ENCODE measurements at regions not wholly inside any gene's neighbourhood (a gene's known extent, or its start where the extent isn't known, plus 50 kb on each side); places are given as distances from the start of the nearest gene placed in this dataset.

- no peak overlapping the region for H3K4me3 ChIP-seq (ENCODE audit: low read length)
- DNase-seq (ENCODE audit: low read depth), result peak; percentile 1
- no peak for TF ChIP-seq CTCF (conservative IDR thresholded peaks at IDR 0.05; ENCODE audit: low read length)
Measured at GRCh38 chr7:12111422-12112405, 99.4 kb upstream of the TMEM106B start.

GRCh38 chr7:12117170-12117569 is 93.9 kb upstream of the TMEM106B start:
- no peak for TF ChIP-seq CTCF (conservative IDR thresholded peaks at IDR 0.05; ENCODE audit: low read length)
- no peak for DNase-seq (ENCODE audit: low read depth)
- no peak overlapping the region for H3K4me3 ChIP-seq (ENCODE audit: low read length)

GRCh38 chr7:12119620-12120303 is 91.3 kb upstream of the TMEM106B start:
- no peak for DNase-seq (ENCODE audit: low read depth)
- H3K4me3 ChIP-seq (ENCODE audit: low read length), result no peak overlapping the region
- TF ChIP-seq CTCF (conservative IDR thresholded peaks at IDR 0.05; ENCODE audit: low read length), result no peak

- H3K4me3 ChIP-seq (ENCODE audit: low read length), result no peak overlapping the region
- no peak for DNase-seq (ENCODE audit: low read depth)
- no peak for TF ChIP-seq CTCF (conservative IDR thresholded peaks at IDR 0.05; ENCODE audit: low read length)
Measured at GRCh38 chr7:12120632-12121031, 90.5 kb upstream of the TMEM106B start.

- DNase-seq (ENCODE audit: low read depth), result no peak
- H3K4me3 ChIP-seq (ENCODE audit: low read length), result no peak overlapping the region
- no peak for TF ChIP-seq CTCF (conservative IDR thresholded peaks at IDR 0.05; ENCODE audit: low read length)
Measured at GRCh38 chr7:12123172-12123571, 87.9 kb upstream of the TMEM106B start.

GRCh38 chr7:12124028-12124427 is 87.1 kb upstream of the TMEM106B start:
- no peak for TF ChIP-seq CTCF (conservative IDR thresholded peaks at IDR 0.05; ENCODE audit: low read length)
- no peak overlapping the region for H3K4me3 ChIP-seq (ENCODE audit: low read length)
- no peak for DNase-seq (ENCODE audit: low read depth)

Data from AG10803 (cell line).